SK-N-MC (cell line): ENCODE measurements at regions not wholly inside any gene's neighbourhood (a gene's known extent, or its start where the extent isn't known, plus 50 kb on each side); places are given as distances from the start of the nearest gene placed in this dataset.

ENCODE experiments used
- EZH2 ChIP-seq: fragments of 200-600 bp; sonication (generic); IDR thresholded peaks from one replicate; pipeline ENCODE4 v1.6.1; 2017; ENCODE audit warnings: antibody characterized with exemption
- POLR2AphosphoS5 ChIP-seq: IDR thresholded peaks from 2 replicates; pipeline ENCODE4 v1.6.1; 2012; ENCODE audit warnings: mild to moderate bottlenecking, low read depth, low read length, borderline replicate concordance

- no peak for TF ChIP-seq POLR2AphosphoS5
- TF ChIP-seq EZH2: no peak
Observed at GRCh38 chr14:49303946-49304516, 282.1 kb downstream of the RPS29 start.
